Endothelial cell (in vitro differentiated cells): ENCODE measurements at regions not wholly inside any gene's neighbourhood (a gene's known extent, or its start where the extent isn't known, plus 50 kb on each side); places are given as distances from the start of the nearest gene placed in this dataset.

ENCODE experiments used
- DNase-seq: peaks from one replicate; pipeline ENCODE4 v3.0.0; 2021; ENCODE audit warnings: low spot score
- H3K27ac Mint-ChIP-seq: one replicate; pipeline ENCODE4 v1.8.0; 2021; ENCODE audit warnings: mixed read lengths, inconsistent platforms; ENCODE audit not compliant: unreplicated experiment
- H3K27me3 Mint-ChIP-seq: one replicate; pipeline ENCODE4 v1.8.0; 2021; ENCODE audit warnings: mild to moderate bottlenecking, moderate library complexity, mixed read lengths, inconsistent platforms; ENCODE audit not compliant: unreplicated experiment
- H3K36me3 Mint-ChIP-seq: one replicate; pipeline ENCODE4 v1.8.0; 2021; ENCODE audit warnings: mild to moderate bottlenecking, low read depth, mixed read lengths, inconsistent platforms; ENCODE audit not compliant: unreplicated experiment
- H3K4me1 Mint-ChIP-seq: one replicate; pipeline ENCODE4 v1.8.0; 2021; ENCODE audit warnings: mild to moderate bottlenecking, mixed read lengths, inconsistent platforms; ENCODE audit not compliant: unreplicated experiment
- H3K4me3 Mint-ChIP-seq: one replicate; pipeline ENCODE4 v1.8.0; 2021; ENCODE audit warnings: mild to moderate bottlenecking, mixed read lengths, inconsistent platforms; ENCODE audit not compliant: unreplicated experiment
- H3K9me3 Mint-ChIP-seq: one replicate; pipeline ENCODE4 v1.8.0; 2021; ENCODE audit warnings: mixed read lengths, inconsistent platforms; ENCODE audit not compliant: unreplicated experiment
- TF ChIP-seq, protein P1 (sequence below): fragments of 200-600 bp; sonication (generic); IDR thresholded peaks from one replicate; pipeline ENCODE4 v1.5.0; 2021; ENCODE audit warnings: antibody characterized with exemption; ENCODE audit not compliant: unreplicated experiment

- no peak overlapping the region for H3K27ac Mint-ChIP-seq
- no peak overlapping the region for H3K4me3 Mint-ChIP-seq
- TF ChIP-seq, protein P1, sequence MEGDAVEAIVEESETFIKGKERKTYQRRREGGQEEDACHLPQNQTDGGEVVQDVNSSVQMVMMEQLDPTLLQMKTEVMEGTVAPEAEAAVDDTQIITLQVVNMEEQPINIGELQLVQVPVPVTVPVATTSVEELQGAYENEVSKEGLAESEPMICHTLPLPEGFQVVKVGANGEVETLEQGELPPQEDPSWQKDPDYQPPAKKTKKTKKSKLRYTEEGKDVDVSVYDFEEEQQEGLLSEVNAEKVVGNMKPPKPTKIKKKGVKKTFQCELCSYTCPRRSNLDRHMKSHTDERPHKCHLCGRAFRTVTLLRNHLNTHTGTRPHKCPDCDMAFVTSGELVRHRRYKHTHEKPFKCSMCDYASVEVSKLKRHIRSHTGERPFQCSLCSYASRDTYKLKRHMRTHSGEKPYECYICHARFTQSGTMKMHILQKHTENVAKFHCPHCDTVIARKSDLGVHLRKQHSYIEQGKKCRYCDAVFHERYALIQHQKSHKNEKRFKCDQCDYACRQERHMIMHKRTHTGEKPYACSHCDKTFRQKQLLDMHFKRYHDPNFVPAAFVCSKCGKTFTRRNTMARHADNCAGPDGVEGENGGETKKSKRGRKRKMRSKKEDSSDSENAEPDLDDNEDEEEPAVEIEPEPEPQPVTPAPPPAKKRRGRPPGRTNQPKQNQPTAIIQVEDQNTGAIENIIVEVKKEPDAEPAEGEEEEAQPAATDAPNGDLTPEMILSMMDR, result no peak
- H3K9me3 Mint-ChIP-seq, result peaks cover 14% of the 10 kb centered on the region
- H3K4me1 Mint-ChIP-seq, result no peaks in the 10 kb centered on the region
- H3K36me3 Mint-ChIP-seq, result peaks cover 5% of the 10 kb centered on the region
- no peak for DNase-seq
- H3K27me3 Mint-ChIP-seq, result peaks cover 1% of the 10 kb centered on the region
These were observed 302.8 kb upstream of the SEMA3C start for GRCh38 chr7:81221527-81222217.

GRCh38 chr7:81218480-81219106 is 299.7 kb upstream of the SEMA3C start:
- H3K4me3 Mint-ChIP-seq, result no peak overlapping the region
- no peak for DNase-seq
- H3K9me3 Mint-ChIP-seq, result peaks cover 8% of the 10 kb centered on the region
- H3K27me3 Mint-ChIP-seq, result peaks cover 1% of the 10 kb centered on the region
- H3K4me1 Mint-ChIP-seq, result no peaks in the 10 kb centered on the region
- no peak overlapping the region for H3K27ac Mint-ChIP-seq
- TF ChIP-seq, protein P1, result no peak
- peaks cover 5% of the 10 kb centered on the region for H3K36me3 Mint-ChIP-seq

GRCh38 chr7:81213394-81213793 is 294.5 kb upstream of the SEMA3C start:
- H3K36me3 Mint-ChIP-seq, result no peaks in the 10 kb centered on the region
- no peak overlapping the region for H3K4me3 Mint-ChIP-seq
- H3K27ac Mint-ChIP-seq, result no peak overlapping the region
- TF ChIP-seq, protein P1, result no peak
- no peaks in the 10 kb centered on the region for H3K9me3 Mint-ChIP-seq
- H3K27me3 Mint-ChIP-seq, result no peaks in the 10 kb centered on the region
- DNase-seq, result no peak
- no peaks in the 10 kb centered on the region for H3K4me1 Mint-ChIP-seq

- Mint-ChIP-seq H3K4me3 (no peak overlapping the region), H3K27ac (no peak overlapping the region), H3K36me3 (no peaks in the 10 kb centered on the region), H3K4me1 (no peaks in the 10 kb centered on the region), H3K9me3 (no peaks in the 10 kb centered on the region), H3K27me3 (no peaks in the 10 kb centered on the region)
- TF ChIP-seq, protein P1, result no peak
- no peak for DNase-seq
These were observed 293.1 kb upstream of the SEMA3C start for GRCh38 chr7:81211934-81212320.

DNA sequence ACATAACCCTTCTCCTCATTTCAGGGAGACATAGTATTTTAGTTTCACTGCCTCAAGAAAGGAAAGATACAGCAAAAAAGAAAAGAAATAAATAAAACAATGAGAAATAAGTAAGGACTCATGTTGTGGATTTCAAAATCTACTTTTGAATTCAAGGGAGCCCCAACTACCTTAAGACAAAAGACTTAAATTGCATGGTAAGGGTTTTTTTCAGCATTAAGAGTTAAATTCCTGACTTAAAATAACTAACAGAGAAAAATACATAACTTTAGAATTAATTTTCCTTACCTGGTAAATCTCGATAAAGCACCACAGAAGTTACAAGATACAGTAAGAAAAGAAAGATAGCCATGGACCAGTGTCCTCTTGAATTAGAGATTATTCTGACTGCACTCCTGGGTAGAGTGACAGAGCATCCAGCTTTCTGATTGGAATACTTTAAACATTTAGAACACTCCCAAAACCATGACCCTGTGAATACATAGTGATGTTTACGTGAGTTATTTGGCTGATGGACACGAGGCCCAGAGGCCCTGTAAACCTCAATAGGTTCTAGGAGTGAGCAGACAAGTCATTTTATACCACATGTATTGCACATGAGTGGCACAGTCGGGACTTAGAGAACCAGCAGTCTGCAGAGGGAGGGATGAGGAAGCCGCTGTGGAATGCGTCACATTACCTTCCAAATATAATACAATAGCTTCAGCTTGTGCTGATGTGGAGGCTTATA is 292.5 kb upstream of the SEMA3C start:
- Mint-ChIP-seq H3K27me3 (no peaks in the 10 kb centered on the region), H3K4me1 (no peaks in the 10 kb centered on the region), H3K36me3 (no peaks in the 10 kb centered on the region), H3K4me3 (no peak overlapping the region), H3K9me3 (no peaks in the 10 kb centered on the region), H3K27ac (no peak overlapping the region)
- DNase-seq, result no peak
- TF ChIP-seq, protein P1, result no peak
